GM12892 (cell line): ENCODE measurements at regions not wholly inside any gene's neighbourhood (a gene's known extent, or its start where the extent isn't known, plus 50 kb on each side); places are given as distances from the start of the nearest gene placed in this dataset.

Experiments used
- POLR2A ChIP-seq: IDR thresholded peaks from 2 replicates; pipeline ENCODE4 v1.6.1; 2011; ENCODE audit warnings: low read depth, low read length, control low read depth
- POLR2AphosphoS5 ChIP-seq: IDR thresholded peaks from 2 replicates; pipeline ENCODE4 v1.6.1; 2011; ENCODE audit warnings: low read depth, low read length, control low read depth

GRCh38 chr15:50857763-50858162 lies 50.7 kb upstream of the AP4E1 start:
- TF ChIP-seq POLR2A (no peak), POLR2AphosphoS5 (no peak)
